ENCODE measurements at regions not wholly inside any gene's neighbourhood (a gene's known extent, or its start where the extent isn't known, plus 50 kb on each side); places are given as distances from the start of the nearest gene placed in this dataset.
"Not testable (repeated sequence)": the region's sequence is repeated elsewhere in the genome, so short reads cannot be mapped to it uniquely, and the experiment has no call there.

GRCh38 chr7:50914460-50914859 is 131.8 kb upstream of the GRB10 start:
- no peak for DNase-seq

- DNase-seq: no peak
These were observed 126.1 kb upstream of the GRB10 start for GRCh38 chr7:50908628-50909290.

- DNase-seq: not testable (repeated sequence)
These were observed 116.1 kb upstream of the GRB10 start for GRCh38 chr7:50898604-50899477.

DNA sequence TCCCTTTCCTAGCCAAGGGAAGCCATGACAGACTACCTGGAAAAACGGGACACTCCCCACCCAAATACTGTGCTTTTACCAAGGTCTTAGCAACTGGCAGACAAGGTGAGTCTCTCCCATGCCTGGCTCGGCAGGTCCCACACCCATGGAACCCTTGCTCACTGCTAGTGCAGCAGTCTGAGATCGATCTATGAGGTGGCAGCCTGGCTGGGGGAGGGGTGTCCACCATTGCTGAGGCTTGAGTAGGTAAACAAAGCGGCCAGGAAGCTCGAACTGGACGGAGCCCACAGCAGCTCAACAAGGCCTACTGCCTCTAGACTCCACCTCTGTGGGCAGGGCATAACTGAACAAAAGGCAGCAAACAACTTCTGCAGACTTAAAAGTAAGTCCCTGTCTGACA is 104.4 kb upstream of the GRB10 start:
- DNase-seq: not testable (repeated sequence)

GRCh38 chr7:50872437-50872836 is 89.7 kb upstream of the GRB10 start:
- no peak for DNase-seq

- DNase-seq: peak; percentile 50
These were observed 86.5 kb upstream of the GRB10 start for GRCh38 chr7:50869108-50869725.

DNA sequence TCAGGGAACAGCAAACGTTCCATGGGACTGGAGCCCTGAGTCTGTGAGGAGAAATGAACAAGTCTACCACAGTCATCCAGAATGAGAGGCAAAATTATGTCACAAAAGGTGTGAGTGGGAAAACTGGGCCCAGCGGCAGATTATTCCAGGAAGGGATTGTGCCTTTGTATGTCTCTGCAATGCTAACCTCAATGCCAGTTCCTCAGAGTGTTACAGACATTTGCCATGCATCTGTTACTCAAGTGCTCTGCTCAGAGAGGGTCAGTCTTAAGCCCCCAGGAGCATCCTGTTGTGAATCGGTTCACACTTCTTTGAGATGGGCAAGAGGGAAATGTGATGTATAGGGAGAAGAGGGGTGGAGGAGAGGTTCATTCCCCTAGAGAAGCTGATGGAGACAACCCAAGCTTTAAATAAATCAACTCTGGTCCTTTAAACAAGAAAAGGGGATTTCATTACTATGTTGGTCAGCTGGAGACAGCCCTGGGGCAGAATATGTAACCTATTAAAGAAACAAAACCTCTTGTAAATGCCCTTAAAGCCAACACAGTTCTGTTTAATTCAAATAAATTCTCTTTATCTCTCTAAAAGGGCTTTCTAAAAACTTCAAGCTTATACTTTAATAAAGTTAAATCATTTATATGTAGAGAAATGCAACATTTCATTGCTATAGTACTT is 85.9 kb upstream of the GRB10 start:
- no peak for DNase-seq

GRCh38 chr7:50867034-50867356 is 84.3 kb upstream of the GRB10 start:
- DNase-seq: no peak

DNA sequence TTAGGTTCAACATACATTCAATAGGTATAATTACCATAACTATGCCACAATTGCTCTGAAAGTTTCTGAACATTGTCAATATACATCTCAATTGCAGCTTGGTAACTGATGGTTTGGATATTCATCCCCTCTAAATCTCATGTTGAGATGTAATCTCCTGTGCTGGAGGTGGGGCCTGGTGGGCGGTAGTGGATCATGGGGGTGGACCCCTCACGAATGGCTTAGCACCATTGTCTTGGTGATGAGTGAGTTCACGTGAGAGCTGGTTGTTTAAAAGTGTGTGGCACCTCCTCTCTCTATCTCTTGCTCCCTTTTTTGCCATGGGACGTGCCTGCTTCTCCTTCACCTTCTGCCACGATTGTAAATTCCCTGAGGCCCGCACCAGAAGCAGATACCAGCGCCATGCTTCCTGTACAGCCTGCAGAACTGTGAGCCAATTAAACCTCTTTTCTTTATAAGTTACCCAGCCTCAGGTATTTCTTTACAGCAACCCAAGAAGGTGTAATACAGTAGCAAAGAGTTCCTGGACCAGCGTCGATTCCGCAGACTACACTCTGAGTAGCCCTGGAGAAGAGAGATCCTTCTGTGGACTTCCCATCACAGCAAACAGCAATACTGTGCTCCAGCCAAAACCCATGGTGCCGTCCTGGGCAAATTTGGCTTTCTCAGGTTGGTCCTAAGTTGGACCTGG is 83.8 kb upstream of the GRB10 start:
- no peak for DNase-seq

DNA sequence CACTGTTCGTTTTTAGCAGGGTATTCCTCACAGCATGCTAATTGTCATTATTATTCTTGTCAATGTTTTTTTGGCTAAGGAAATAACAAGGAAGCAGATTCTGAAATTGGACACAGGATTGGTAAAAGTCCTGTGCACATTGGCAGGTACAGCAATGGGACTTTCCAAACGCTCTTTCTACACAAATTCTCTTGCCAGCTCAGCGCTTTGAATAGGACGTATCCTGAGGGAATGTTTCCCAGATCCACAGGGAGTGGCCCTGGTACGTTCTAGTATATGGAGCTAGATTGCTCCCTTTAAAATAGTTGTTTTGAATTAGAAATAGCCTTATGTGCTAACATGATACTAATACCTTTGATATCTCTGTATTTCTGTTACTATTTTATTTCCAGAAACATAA is 82.8 kb upstream of the GRB10 start:
- DNase-seq: no peak

- DNase-seq: no peak
These were observed 82.0 kb upstream of the GRB10 start for GRCh38 chr7:50864694-50865093.

- no peak for DNase-seq
These were observed 80.4 kb upstream of the GRB10 start for GRCh38 chr7:50863053-50863452.

DNA sequence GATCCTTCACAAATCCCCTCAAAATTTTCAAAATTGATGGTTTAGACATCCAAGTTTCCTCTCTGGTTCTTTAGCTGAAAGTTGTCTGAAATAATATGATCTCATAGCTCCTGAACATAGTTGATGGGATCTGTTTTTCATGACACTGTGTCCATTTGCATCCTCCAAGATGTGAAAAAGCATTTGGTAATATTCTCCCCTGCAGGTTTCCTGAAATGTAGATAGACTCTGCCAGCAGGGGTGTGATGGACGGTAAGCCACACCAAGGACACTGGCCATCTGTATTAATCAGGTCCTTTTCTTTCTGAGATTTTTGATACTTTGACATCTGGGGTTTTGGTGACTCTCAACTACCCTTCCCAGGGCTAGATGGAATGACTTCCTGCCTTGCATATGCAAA is 79.6 kb upstream of the GRB10 start:
- no peak for DNase-seq

DNA sequence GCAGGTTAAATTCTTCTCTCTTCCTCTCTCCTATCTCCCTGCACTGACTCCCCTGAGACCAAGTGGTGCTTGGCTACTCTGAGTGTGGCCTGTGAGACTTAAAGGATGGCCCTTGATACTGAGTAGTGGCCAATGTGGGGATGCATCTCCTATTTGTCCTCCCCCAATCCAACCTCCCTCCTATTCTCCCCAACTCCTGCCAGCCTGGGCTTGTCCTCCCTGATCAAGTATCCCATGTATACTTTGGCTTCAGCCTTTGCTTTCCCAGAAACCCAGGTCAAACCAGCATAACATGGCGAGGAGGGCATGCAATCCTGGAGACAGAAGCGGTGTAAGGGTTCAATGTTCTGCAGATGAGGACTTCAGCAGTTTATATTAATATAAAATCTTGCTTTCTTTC is 77.9 kb upstream of the GRB10 start:
- no peak for DNase-seq

DNA sequence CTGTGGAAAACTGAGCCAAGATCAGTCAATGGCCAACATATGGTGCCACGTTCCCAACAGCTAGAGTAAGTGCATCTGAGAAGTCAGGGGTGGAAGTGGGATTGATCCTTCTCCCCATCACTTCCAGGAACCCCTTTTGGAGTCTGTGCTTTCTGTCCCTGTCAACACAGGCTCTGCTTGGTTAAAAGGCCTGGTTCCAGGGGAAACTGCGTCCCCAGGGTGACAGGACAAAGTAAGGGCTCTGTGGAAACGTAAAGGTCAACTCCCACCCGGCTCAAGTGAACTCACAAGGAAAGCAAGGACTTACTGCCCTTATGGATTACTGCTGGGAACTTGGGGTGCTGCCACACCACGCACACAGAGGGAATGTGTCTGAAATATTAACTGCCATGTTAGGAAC is 77.5 kb upstream of the GRB10 start:
- no peak for DNase-seq

DNA sequence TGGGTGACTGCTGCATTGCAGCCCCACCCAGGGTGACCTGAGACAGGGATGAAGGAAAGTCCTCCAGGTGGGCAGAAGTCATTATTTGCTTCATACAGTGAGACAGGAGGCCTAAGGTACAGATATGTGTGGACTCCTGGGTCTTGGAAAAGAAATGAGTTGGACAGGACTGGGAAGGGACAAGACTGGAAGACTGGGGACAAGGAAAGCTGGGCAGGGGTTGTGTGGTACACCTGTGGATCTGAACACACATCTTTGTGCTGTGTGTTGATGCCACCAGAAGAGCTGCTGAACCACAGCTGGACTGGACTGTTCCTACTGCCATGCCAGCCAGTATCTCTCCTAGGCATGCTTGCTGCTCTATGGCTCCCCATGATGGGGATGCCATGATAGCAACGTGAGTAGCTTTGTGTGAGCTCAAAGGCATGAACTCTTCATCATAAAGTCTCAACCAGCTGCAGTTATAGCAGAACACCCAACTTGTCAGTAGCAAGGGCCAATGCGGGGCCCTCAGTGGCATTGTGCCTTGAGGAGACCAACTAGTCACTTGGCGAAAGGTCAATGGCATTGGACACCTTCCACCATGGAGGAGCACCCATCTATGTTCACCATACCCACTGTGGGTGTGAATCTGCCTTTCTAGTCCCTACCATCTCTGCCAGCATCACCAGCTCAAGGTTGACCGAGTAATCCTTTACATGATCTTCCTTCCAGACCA is 76.0 kb upstream of the GRB10 start:
- DNase-seq: no peak

GRCh38 chr7:50857804-50858489 is 75.3 kb upstream of the GRB10 start:
- no peak for DNase-seq

DNA sequence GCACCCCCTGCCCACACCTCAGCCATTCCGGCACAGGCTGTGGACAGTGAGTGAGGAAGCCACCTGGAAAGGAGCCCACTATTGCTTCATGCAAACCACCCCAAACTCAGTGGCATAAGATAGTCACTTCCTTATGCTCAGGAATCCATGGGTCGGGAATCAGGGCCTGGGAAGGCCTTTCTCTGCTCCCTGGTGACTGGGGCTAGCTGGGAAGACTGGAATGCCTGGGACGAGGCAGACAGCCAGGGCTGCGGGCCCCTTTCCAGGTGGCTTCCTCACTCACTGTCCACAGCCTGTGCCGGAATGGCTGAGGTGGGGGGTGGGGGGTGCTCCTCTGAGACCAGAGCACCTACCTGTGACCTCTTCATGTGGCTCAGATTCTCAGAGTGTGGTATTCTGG is 74.1 kb upstream of the GRB10 start:
- no peak for DNase-seq

- DNase-seq: no peak
These were observed 73.5 kb upstream of the GRB10 start for GRCh38 chr7:50856231-50856630.

- DNase-seq: no peak
These were observed 72.8 kb upstream of the GRB10 start for GRCh38 chr7:50855526-50855925.

- DNase-seq: no peak
These were observed 72.1 kb upstream of the GRB10 start for GRCh38 chr7:50854831-50855230.

DNA sequence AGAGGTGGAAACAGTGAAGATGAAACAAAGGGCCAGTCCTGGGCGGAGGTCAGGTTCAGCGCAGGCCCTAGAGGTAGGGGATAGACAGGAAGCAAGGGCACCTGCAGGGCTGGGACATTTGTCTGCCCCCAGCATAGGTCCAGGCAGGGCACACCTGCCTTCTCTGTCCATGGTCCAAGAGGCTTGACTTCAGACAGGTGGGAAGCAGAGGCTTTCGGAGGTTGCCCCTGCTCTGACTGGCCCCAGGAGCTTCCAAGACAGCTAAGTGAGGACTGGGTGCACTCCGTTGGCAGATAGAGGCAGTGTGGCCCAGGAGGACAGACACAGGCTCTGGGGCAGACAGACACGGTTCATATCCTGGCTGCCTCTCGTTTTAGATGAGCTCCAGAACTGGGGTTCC is 71.6 kb upstream of the GRB10 start:
- DNase-seq: no peak

All from HCEC 1CT (cell line).